ENCODE measurements at regions not wholly inside any gene's neighbourhood (a gene's known extent, or its start where the extent isn't known, plus 50 kb on each side); places are given as distances from the start of the nearest gene placed in this dataset.
"Not testable (repeated sequence)": the region's sequence is repeated elsewhere in the genome, so short reads cannot be mapped to it uniquely, and the experiment has no call there.

DNA sequence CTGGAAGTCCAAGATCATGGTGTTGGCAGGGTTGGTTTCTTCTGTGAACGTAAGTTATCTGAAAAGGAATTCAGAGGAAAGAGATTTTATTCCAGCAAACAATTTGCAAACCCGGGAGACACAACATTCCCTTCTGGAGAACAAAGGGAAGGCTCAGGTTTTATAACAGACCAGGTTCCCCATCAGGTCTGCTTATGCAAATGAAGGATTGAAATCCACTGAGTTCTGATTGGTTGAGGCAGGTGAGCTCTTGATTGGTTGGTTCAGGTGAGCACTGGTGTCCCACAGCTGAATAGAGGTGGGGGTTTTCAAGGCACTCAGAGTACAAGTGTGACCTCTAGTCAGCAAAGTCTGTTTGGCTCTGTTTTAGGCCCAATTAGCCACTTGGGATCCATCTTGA, 1306.8 kb downstream of the TBC1D22A start:
- Histone ChIP-seq H3K4me1 (ENCODE audit: insufficient read depth, low read length) (no peaks in the 10 kb centered on the region), H3K27me3 (ENCODE audit: insufficient read depth, low read length) (no peaks in the 10 kb centered on the region), H3K4me3 (ENCODE audit: low read length) (no peak overlapping the region)

DNA sequence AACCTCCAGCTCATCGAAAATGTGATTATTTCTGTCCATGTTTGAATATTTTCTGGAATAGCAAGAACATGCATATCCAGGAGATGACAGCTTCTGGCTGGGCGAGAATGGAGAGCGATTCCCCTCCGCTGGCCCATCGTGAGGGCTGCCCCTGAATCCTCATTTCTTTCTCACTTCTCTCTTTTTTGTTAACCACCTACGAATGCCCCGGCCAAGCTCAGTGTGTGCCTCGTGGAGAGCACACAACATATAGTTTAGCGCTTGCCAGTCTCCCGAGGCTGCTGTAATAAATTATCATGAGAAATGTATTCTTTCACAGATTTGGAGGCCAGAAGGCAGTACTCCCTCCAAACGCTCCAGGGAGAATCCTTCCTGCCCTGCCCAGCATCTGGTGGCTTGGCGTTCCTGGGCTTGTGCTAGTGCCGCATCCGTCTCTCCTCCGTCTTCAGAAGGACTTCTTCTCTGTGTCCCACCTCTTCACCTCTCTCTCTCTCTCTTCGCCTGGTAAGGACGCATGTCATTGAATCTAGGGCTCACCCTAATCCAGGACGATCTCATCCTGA, 1306.0 kb downstream of the TBC1D22A start:
- H2AFZ ChIP-seq (ENCODE audit: low read depth, low read length), result no peak overlapping the region
- H3K4me1 ChIP-seq (ENCODE audit: insufficient read depth, low read length), result no peaks in the 10 kb centered on the region
- no peaks in the 10 kb centered on the region for H3K27me3 ChIP-seq (ENCODE audit: insufficient read depth, low read length)
- no peak overlapping the region for H3K4me3 ChIP-seq (ENCODE audit: low read length)
- no peaks in the 10 kb centered on the region for H3K36me3 ChIP-seq (ENCODE audit: insufficient read depth, low read length)
- no peaks in the 10 kb centered on the region for H3K9me3 ChIP-seq (ENCODE audit: low read length)

More for the DNA sequence above, 1306.8 kb downstream of the TBC1D22A start:
- no peaks in the 10 kb centered on the region for H3K36me3 ChIP-seq (ENCODE audit: insufficient read depth, low read length)
- H2AFZ ChIP-seq (ENCODE audit: low read depth, low read length), result no peak overlapping the region
- H3K9me3 ChIP-seq (ENCODE audit: low read length), result no peaks in the 10 kb centered on the region

DNA sequence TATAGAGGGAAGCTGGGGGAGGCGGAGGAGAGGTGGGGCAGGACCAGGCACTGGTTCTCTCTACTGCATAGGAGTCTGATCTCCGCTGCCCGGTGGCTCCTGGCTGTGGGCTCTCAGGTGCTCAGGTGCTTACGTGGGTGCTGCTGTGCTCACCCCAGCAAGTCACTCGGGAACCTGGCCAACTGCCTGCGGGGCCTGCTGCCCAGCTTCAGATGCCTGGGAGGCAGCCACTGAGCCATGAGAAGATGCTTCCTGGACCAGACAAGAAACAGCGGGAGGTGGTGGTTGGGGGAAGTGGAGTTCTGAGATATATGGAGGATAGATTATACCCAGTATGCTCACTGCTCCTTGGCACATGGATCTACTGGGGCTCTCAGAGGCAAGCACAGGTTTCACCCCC, 1303.4 kb downstream of the TBC1D22A start:
- Histone ChIP-seq H3K36me3 (ENCODE audit: insufficient read depth, low read length) (no peaks in the 10 kb centered on the region), H3K9me3 (ENCODE audit: low read length) (no peaks in the 10 kb centered on the region), H2AFZ (ENCODE audit: low read depth, low read length) (no peak overlapping the region), H3K4me1 (ENCODE audit: insufficient read depth, low read length) (no peaks in the 10 kb centered on the region), H3K27me3 (ENCODE audit: insufficient read depth, low read length) (no peaks in the 10 kb centered on the region), H3K4me3 (ENCODE audit: low read length) (no peak overlapping the region)

DNA sequence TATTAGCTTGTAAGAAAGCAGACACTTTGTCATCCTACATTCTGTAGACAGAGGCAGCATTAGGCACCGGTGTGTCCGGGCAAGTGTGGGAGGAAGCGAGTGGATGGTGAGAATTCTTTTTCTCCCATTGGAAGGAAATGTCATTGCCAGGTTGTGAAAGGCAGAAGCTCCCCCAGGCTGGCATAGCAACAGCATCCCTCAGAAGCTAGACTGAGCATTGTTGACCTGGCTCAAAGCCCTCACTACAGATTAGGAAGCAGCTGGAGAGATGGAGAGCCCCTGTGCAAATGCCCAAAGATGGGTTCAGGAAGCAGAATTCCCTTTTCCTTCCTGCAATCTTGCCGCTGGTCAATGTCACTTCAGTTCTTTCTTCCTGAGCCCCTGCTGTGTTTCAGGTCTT, 1299.3 kb downstream of the TBC1D22A start:
- Histone ChIP-seq H3K4me3 (ENCODE audit: low read length) (no peak overlapping the region), H3K27me3 (ENCODE audit: insufficient read depth, low read length) (no peaks in the 10 kb centered on the region), H3K9me3 (ENCODE audit: low read length) (no peaks in the 10 kb centered on the region), H2AFZ (ENCODE audit: low read depth, low read length) (no peak overlapping the region), H3K4me1 (ENCODE audit: insufficient read depth, low read length) (no peaks in the 10 kb centered on the region), H3K36me3 (ENCODE audit: insufficient read depth, low read length) (no peaks in the 10 kb centered on the region)

DNA sequence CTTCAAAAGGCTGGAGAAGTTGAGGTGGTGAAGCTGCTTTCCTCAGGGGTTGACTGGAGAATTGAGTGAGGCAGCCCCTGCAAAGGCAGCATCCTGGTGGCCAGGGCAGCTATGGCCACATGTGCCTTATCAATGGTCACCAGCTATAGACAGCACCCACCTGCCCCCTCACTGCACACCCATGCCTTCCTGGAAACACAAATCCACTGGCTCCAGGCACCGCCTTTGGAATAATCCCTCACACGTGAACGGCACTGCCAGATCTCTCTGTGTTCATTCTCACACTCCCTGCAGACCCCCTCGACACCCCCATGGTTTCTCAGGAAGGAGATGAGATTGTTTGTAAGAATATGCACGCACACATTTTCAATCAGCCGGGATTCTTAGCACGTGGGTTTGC, 1297.8 kb downstream of the TBC1D22A start:
- no peak overlapping the region for H3K4me3 ChIP-seq (ENCODE audit: low read length)
- no peaks in the 10 kb centered on the region for H3K4me1 ChIP-seq (ENCODE audit: insufficient read depth, low read length)
- no peaks in the 10 kb centered on the region for H3K9me3 ChIP-seq (ENCODE audit: low read length)
- no peak overlapping the region for H2AFZ ChIP-seq (ENCODE audit: low read depth, low read length)
- no peaks in the 10 kb centered on the region for H3K36me3 ChIP-seq (ENCODE audit: insufficient read depth, low read length)
- H3K27me3 ChIP-seq (ENCODE audit: insufficient read depth, low read length), result no peaks in the 10 kb centered on the region

DNA sequence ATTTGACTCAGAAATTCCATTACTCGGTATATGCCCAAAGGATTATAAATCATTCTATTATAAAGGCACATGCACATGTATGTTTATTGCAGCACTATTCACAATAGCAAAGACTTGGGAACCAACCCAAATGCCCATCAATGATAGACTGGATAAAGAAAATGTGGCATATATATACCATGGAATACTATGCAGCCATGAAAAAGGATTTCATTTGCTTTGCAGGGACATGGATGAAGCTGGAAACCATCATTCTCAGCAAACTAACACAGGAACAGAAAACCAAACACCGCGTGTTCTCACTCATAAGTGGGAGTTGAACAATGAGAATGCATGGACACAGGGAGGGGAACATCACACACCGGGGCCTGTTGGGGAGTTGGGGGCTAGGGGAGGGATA, 1297.1 kb downstream of the TBC1D22A start:
- not testable (repeated sequence) for H3K9me3 ChIP-seq (ENCODE audit: low read length); H2AFZ ChIP-seq (ENCODE audit: low read depth, low read length); H3K4me3 ChIP-seq (ENCODE audit: low read length); H3K27me3 ChIP-seq (ENCODE audit: insufficient read depth, low read length); H3K36me3 ChIP-seq (ENCODE audit: insufficient read depth, low read length); H3K4me1 ChIP-seq (ENCODE audit: insufficient read depth, low read length)

DNA sequence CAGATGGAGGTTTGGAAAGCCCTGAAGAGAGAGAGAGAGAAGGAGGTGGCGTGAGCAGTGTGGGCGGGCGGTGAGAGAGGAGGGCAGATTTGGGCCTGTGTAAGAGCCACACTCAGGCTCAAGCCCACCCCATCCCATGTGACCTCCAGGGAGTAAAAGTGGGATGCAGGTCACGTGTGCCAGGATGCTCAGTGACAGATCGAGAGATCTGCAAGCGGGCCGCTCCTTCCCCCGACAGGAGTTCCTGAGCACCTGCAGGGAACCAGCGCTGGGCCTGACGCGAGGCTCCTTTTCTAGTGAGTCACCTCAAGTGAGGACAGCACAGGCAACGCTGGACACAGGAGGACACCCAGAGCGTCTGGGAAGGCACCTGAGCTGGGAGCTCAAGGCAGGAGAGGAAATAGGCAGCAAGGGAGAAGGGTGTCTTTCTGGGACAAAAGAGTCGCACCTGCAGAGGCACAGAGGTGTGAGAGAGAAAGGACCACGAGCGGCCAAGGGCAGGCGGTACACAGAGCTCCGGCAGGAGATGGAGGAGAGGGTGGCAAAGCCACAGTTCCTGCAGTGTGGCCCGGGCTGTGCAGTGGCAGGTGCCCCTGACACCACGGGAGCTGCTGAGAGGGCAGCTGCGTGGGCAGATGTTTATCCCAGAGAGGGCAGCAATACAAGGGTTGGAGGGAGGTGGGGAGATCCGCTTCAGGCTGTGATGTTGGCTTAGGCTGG, 1294.8 kb downstream of the TBC1D22A start:
- Histone ChIP-seq H3K9me3 (ENCODE audit: low read length) (no peaks in the 10 kb centered on the region), H3K4me3 (ENCODE audit: low read length) (no peak overlapping the region), H3K4me1 (ENCODE audit: insufficient read depth, low read length) (no peaks in the 10 kb centered on the region), H3K27me3 (ENCODE audit: insufficient read depth, low read length) (no peaks in the 10 kb centered on the region), H2AFZ (ENCODE audit: low read depth, low read length) (no peak overlapping the region), H3K36me3 (ENCODE audit: insufficient read depth, low read length) (no peaks in the 10 kb centered on the region)

DNA sequence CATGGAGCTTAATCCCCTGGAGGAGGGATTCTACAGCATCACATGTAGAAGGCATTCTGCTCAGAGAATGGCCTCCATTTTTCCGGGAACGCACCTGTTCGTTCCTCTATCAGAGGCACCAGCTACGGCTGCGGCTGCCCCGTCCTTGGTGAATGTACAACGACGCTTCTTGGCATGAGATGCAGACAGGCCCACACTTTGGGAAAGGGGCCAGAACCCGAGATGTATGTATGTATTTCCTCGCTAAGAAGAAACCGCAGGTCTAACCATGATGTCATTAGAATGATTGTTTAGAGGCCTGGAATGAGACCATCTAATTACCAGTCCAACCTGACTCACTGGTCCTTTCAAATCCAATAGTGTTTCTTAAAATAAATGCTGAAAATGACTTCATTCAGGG, 1293.4 kb downstream of the TBC1D22A start:
- no peak overlapping the region for H3K4me3 ChIP-seq (ENCODE audit: low read length)
- no peaks in the 10 kb centered on the region for H3K9me3 ChIP-seq (ENCODE audit: low read length)
- H3K27me3 ChIP-seq (ENCODE audit: insufficient read depth, low read length), result no peaks in the 10 kb centered on the region
- H3K36me3 ChIP-seq (ENCODE audit: insufficient read depth, low read length), result no peaks in the 10 kb centered on the region
- no peaks in the 10 kb centered on the region for H3K4me1 ChIP-seq (ENCODE audit: insufficient read depth, low read length)
- no peak overlapping the region for H2AFZ ChIP-seq (ENCODE audit: low read depth, low read length)

DNA sequence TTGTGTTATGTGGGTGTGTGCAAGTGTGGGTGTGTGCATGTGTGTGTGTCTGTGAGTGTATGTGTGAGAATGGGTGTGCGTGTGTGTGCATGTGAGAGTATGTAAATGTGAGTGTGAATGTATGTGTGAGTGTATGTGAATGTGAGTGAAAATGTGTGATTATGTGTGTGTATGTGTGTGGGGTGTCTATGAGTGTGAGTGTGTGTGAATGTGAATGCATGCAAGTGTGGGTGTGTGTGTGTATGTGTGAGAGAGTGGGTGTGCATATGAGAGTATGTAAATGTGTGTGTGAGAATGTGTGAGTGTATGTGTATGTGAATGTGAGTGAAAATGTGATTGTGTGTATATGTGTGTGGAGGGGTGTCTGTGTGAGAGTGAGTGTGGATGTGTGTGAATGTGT, 1292.7 kb downstream of the TBC1D22A start:
- Histone ChIP-seq H3K36me3 (ENCODE audit: insufficient read depth, low read length) (no peaks in the 10 kb centered on the region), H3K27me3 (ENCODE audit: insufficient read depth, low read length) (no peaks in the 10 kb centered on the region), H3K4me1 (ENCODE audit: insufficient read depth, low read length) (no peaks in the 10 kb centered on the region), H3K9me3 (ENCODE audit: low read length) (no peaks in the 10 kb centered on the region), H2AFZ (ENCODE audit: low read depth, low read length) (no peak overlapping the region), H3K4me3 (ENCODE audit: low read length) (no peak overlapping the region)

DNA sequence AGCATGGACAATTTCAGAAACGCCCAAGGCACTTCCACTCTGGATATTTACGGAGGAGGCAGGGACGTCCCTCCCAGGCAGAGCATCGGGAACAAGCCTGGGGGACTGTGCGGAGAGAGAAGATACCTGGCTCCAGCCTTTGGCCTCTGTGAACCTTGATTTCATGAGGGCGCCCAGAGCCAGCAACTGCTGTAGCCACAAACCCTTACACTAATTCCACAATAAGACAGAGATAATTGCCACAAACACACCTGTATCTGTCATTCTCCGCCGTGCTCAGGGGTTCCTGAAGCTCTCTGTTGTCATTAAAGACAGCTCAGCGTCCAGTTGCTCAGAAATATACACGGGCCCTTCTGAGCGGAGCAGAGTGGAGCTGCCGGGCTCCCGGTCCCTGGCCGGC, 1292.1 kb downstream of the TBC1D22A start:
- Histone ChIP-seq H3K9me3 (ENCODE audit: low read length) (no peaks in the 10 kb centered on the region), H3K36me3 (ENCODE audit: insufficient read depth, low read length) (no peaks in the 10 kb centered on the region), H3K27me3 (ENCODE audit: insufficient read depth, low read length) (no peaks in the 10 kb centered on the region), H3K4me3 (ENCODE audit: low read length) (no peak overlapping the region), H2AFZ (ENCODE audit: low read depth, low read length) (no peak overlapping the region), H3K4me1 (ENCODE audit: insufficient read depth, low read length) (no peaks in the 10 kb centered on the region)

DNA sequence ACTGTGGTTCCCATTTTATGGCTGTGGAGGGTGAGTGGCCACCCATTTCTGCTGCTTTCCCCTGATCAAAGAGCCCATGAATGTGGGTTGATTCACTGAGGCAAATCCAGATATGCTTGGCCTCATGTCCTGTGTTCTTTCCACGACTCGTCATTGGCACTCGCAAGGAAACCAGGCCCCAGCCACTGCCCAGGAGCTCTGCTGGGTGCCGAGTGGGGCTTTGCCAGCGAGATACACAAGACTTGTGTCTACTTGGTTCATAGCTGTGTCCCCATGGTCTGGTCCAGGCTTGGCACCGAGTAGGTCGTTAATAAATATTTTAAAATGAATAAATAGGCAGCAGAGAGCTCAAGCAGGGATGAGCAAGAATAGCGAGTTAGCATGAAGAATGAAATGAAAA, 1291.5 kb downstream of the TBC1D22A start:
- Histone ChIP-seq H3K27me3 (ENCODE audit: insufficient read depth, low read length) (no peaks in the 10 kb centered on the region), H3K36me3 (ENCODE audit: insufficient read depth, low read length) (no peaks in the 10 kb centered on the region), H3K9me3 (ENCODE audit: low read length) (no peaks in the 10 kb centered on the region), H2AFZ (ENCODE audit: low read depth, low read length) (no peak overlapping the region), H3K4me1 (ENCODE audit: insufficient read depth, low read length) (no peaks in the 10 kb centered on the region), H3K4me3 (ENCODE audit: low read length) (no peak overlapping the region)

DNA sequence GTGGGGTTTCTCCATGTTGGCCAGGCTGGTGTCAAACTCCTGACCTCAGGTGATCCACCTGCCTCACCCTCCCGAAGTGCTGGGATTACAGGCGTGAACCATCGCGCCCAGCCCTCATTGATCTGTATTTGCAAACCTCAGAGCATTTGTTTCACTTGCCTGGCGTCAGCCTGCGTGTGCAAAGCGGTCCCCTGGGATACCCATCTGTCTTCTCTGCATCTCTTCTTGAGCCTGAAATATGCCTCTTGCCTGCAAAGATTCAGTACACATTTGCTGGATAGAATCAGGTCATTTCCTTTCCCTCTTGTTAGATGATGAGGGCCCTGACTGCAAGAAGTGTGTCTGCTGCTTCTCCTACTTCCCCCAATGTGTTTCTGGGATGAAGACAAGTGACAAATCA, 1291.0 kb downstream of the TBC1D22A start:
- Histone ChIP-seq H3K4me3 (ENCODE audit: low read length) (no peak overlapping the region), H2AFZ (ENCODE audit: low read depth, low read length) (no peak overlapping the region), H3K36me3 (ENCODE audit: insufficient read depth, low read length) (no peaks in the 10 kb centered on the region), H3K9me3 (ENCODE audit: low read length) (no peaks in the 10 kb centered on the region), H3K4me1 (ENCODE audit: insufficient read depth, low read length) (no peaks in the 10 kb centered on the region), H3K27me3 (ENCODE audit: insufficient read depth, low read length) (no peaks in the 10 kb centered on the region)

DNA sequence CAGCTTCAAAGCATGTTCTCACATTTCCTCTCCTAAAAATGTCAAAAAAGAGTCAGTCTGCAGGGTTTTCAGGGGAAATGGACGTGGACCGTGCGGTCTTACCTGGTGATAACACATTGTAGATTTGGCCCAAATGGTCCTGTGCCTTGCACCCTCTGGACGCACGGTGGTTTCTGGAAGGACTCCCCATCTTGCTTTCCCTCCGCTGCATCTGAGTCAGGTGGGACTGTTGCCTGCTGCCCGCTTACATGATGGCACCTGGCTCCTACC, 1290.1 kb downstream of the TBC1D22A start:
- Histone ChIP-seq H3K9me3 (ENCODE audit: low read length) (no peaks in the 10 kb centered on the region), H3K4me1 (ENCODE audit: insufficient read depth, low read length) (no peaks in the 10 kb centered on the region), H3K27me3 (ENCODE audit: insufficient read depth, low read length) (no peaks in the 10 kb centered on the region), H3K36me3 (ENCODE audit: insufficient read depth, low read length) (no peaks in the 10 kb centered on the region), H3K4me3 (ENCODE audit: low read length) (no peak overlapping the region), H2AFZ (ENCODE audit: low read depth, low read length) (no peak overlapping the region)

All from neuron (in vitro differentiated cells).